ENCODE measurements at regions not wholly inside any gene's neighbourhood (a gene's known extent, or its start where the extent isn't known, plus 50 kb on each side); places are given as distances from the start of the nearest gene placed in this dataset.
"Not testable (repeated sequence)": the region's sequence is repeated elsewhere in the genome, so short reads cannot be mapped to it uniquely, and the experiment has no call there.

GRCh38 chr7:120189623-120190022, 83.4 kb upstream of the KCND2 start:
- peaks cover 5% of the 10 kb centered on the region for H3K4me1 Mint-ChIP-seq (ENCODE audit: low read depth, unreplicated experiment)
- intact Hi-C loops (cut with micrococcal nuclease; ENCODE audit: unreplicated experiment), result no loop called here
- H3K9me3 Mint-ChIP-seq (ENCODE audit: unreplicated experiment), result no peaks in the 10 kb centered on the region
- DNase-seq, result no peak
- Histone ChIP-seq H3K4me3 (ENCODE audit: low read depth, low read length) (no peak overlapping the region), H3K4me1 (no peaks in the 10 kb centered on the region), H3K36me3 (ENCODE audit: control insufficient read depth, insufficient read depth, low read length) (no peaks in the 10 kb centered on the region), H3K9me3 (no peaks in the 10 kb centered on the region), H3K27me3 (replicated peaks; ENCODE audit: control insufficient read depth, insufficient read depth, low read length) (no peaks in the 10 kb centered on the region)
- H3K27ac Mint-ChIP-seq (ENCODE audit: unreplicated experiment), result no peak overlapping the region
- no peaks in the 10 kb centered on the region for H3K27me3 Mint-ChIP-seq (ENCODE audit: insufficient read depth, unreplicated experiment)
- H3K4me3 Mint-ChIP-seq (ENCODE audit: unreplicated experiment), result no peak overlapping the region
- ChIA-PET POLR2A (no interaction called here), CTCF (no interaction called here)
- BruUV-seq (replicated peaks), result no TSS peak
- TF ChIP-seq, protein P1, sequence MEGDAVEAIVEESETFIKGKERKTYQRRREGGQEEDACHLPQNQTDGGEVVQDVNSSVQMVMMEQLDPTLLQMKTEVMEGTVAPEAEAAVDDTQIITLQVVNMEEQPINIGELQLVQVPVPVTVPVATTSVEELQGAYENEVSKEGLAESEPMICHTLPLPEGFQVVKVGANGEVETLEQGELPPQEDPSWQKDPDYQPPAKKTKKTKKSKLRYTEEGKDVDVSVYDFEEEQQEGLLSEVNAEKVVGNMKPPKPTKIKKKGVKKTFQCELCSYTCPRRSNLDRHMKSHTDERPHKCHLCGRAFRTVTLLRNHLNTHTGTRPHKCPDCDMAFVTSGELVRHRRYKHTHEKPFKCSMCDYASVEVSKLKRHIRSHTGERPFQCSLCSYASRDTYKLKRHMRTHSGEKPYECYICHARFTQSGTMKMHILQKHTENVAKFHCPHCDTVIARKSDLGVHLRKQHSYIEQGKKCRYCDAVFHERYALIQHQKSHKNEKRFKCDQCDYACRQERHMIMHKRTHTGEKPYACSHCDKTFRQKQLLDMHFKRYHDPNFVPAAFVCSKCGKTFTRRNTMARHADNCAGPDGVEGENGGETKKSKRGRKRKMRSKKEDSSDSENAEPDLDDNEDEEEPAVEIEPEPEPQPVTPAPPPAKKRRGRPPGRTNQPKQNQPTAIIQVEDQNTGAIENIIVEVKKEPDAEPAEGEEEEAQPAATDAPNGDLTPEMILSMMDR (IDR thresholded peaks at IDR 0.05; ENCODE audit: insufficient read depth in 1 of 2, low read depth in 1 of 2, low read length in 1 of 2, severe bottlenecking in 1 of 2, unreplicated experiment in 1 of 2), result no peak
- H3K36me3 Mint-ChIP-seq (ENCODE audit: insufficient read depth, unreplicated experiment), result no peaks in the 10 kb centered on the region

GRCh38 chr7:120190109-120190508, 82.9 kb upstream of the KCND2 start:
- TF ChIP-seq, protein P1 (IDR thresholded peaks at IDR 0.05; ENCODE audit: insufficient read depth in 1 of 2, low read depth in 1 of 2, low read length in 1 of 2, severe bottlenecking in 1 of 2, unreplicated experiment in 1 of 2), result no peak
- intact Hi-C loops (cut with micrococcal nuclease; ENCODE audit: unreplicated experiment), result no loop called here

DNA sequence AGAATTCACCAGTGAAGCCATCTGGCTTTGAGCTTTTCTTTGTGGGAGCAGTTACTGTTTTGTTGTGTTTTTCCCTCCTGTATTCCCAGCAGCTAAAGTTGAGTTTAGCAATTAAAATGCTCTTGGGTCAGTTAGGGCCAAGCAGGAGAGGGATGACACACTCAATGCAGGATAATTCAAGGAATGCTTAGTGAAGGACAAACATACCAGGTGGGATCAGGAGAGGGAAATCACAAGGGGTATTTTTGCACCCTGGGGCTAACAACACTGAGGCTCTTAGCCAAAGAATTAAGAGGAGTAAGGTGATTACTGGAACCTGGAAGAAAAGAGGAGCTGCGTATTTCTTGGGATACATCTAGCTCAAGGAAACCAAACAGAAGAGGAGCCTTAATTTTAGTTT, 82.4 kb upstream of the KCND2 start:
- TF ChIP-seq, protein P1 (IDR thresholded peaks at IDR 0.05; ENCODE audit: insufficient read depth in 1 of 2, low read depth in 1 of 2, low read length in 1 of 2, severe bottlenecking in 1 of 2, unreplicated experiment in 1 of 2), result no peak
- DNase-seq, result no peak
- ChIA-PET POLR2A (no interaction called here), CTCF (no interaction called here)
- Mint-ChIP-seq H3K27me3 (ENCODE audit: insufficient read depth, unreplicated experiment) (no peaks in the 10 kb centered on the region), H3K27ac (ENCODE audit: unreplicated experiment) (no peak overlapping the region), H3K4me3 (ENCODE audit: unreplicated experiment) (no peak overlapping the region), H3K9me3 (ENCODE audit: unreplicated experiment) (no peaks in the 10 kb centered on the region), H3K4me1 (ENCODE audit: low read depth, unreplicated experiment) (peaks cover 7% of the 10 kb centered on the region), H3K36me3 (ENCODE audit: insufficient read depth, unreplicated experiment) (no peaks in the 10 kb centered on the region)
- Histone ChIP-seq H3K4me1 (no peaks in the 10 kb centered on the region), H3K27me3 (replicated peaks; ENCODE audit: control insufficient read depth, insufficient read depth, low read length) (no peaks in the 10 kb centered on the region), H3K36me3 (ENCODE audit: control insufficient read depth, insufficient read depth, low read length) (no peaks in the 10 kb centered on the region), H3K9me3 (no peaks in the 10 kb centered on the region), H3K4me3 (ENCODE audit: low read depth, low read length) (no peak overlapping the region)
- BruUV-seq (replicated peaks), result no TSS peak
- intact Hi-C loops (cut with micrococcal nuclease; ENCODE audit: unreplicated experiment), result no loop called here

More at GRCh38 chr7:120190109-120190508, 82.9 kb upstream of the KCND2 start:
- ChIA-PET POLR2A (no interaction called here), CTCF (no interaction called here)
- BruUV-seq (replicated peaks), result no TSS peak
- Histone ChIP-seq H3K27me3 (replicated peaks; ENCODE audit: control insufficient read depth, insufficient read depth, low read length) (no peaks in the 10 kb centered on the region), H3K4me1 (no peaks in the 10 kb centered on the region), H3K36me3 (ENCODE audit: control insufficient read depth, insufficient read depth, low read length) (no peaks in the 10 kb centered on the region), H3K4me3 (ENCODE audit: low read depth, low read length) (no peak overlapping the region), H3K9me3 (no peaks in the 10 kb centered on the region)
- Mint-ChIP-seq H3K9me3 (ENCODE audit: unreplicated experiment) (no peaks in the 10 kb centered on the region), H3K27ac (ENCODE audit: unreplicated experiment) (no peak overlapping the region), H3K36me3 (ENCODE audit: insufficient read depth, unreplicated experiment) (no peaks in the 10 kb centered on the region), H3K4me1 (ENCODE audit: low read depth, unreplicated experiment) (peaks cover 7% of the 10 kb centered on the region), H3K4me3 (ENCODE audit: unreplicated experiment) (no peak overlapping the region), H3K27me3 (ENCODE audit: insufficient read depth, unreplicated experiment) (no peaks in the 10 kb centered on the region)
- DNase-seq, result no peak

GRCh38 chr7:120191423-120191822, 81.6 kb upstream of the KCND2 start:
- H3K4me1 Mint-ChIP-seq (ENCODE audit: low read depth, unreplicated experiment); intact Hi-C loops (cut with micrococcal nuclease; ENCODE audit: unreplicated experiment); H3K27me3 ChIP-seq (replicated peaks; ENCODE audit: control insufficient read depth, insufficient read depth, low read length); BruUV-seq (replicated peaks); CTCF ChIA-PET; H3K36me3 Mint-ChIP-seq (ENCODE audit: insufficient read depth, unreplicated experiment); H3K27ac Mint-ChIP-seq (ENCODE audit: unreplicated experiment); H3K4me1 ChIP-seq; POLR2A ChIA-PET; H3K36me3 ChIP-seq (ENCODE audit: control insufficient read depth, insufficient read depth, low read length); H3K9me3 Mint-ChIP-seq (ENCODE audit: unreplicated experiment); H3K27me3 Mint-ChIP-seq (ENCODE audit: insufficient read depth, unreplicated experiment); H3K4me3 Mint-ChIP-seq (ENCODE audit: unreplicated experiment); DNase-seq; H3K4me3 ChIP-seq (ENCODE audit: low read depth, low read length); H3K9me3 ChIP-seq: not testable (repeated sequence)

All from Caco-2 (cell line).